ENCODE measurements at regions not wholly inside any gene's neighbourhood (a gene's known extent, or its start where the extent isn't known, plus 50 kb on each side); places are given as distances from the start of the nearest gene placed in this dataset.

- intact Hi-C loops (cut with micrococcal nuclease) = no loop called here
- CTCF ChIA-PET = no interaction called here
- no peaks in the 10 kb centered on the region for H3K36me3 Mint-ChIP-seq
- H3K27me3 Mint-ChIP-seq = peaks cover 19% of the 10 kb centered on the region
- H3K4me3 Mint-ChIP-seq = no peak overlapping the region
- H3K27ac Mint-ChIP-seq = no peak overlapping the region
- no peaks in the 10 kb centered on the region for H3K9me3 Mint-ChIP-seq
- POLR2A ChIA-PET = no interaction called here
- no peak for DNase-seq
- H3K4me1 Mint-ChIP-seq (ENCODE audit: low read depth) = no peaks in the 10 kb centered on the region
Measured at GRCh38 chr1:62995173-62995572, 211.2 kb downstream of the ATG4C start.

- Mint-ChIP-seq H3K9me3 (no peaks in the 10 kb centered on the region), H3K27me3 (peaks cover 17% of the 10 kb centered on the region), H3K36me3 (no peaks in the 10 kb centered on the region), H3K27ac (no peak overlapping the region), H3K4me1 (ENCODE audit: low read depth) (no peaks in the 10 kb centered on the region), H3K4me3 (no peak overlapping the region)
- intact Hi-C loops (cut with micrococcal nuclease) = no loop called here
- CTCF ChIA-PET = no interaction called here
- DNase-seq = no peak
- POLR2A ChIA-PET = no interaction called here
Measured at GRCh38 chr1:62997884-62998283, 214.0 kb downstream of the ATG4C start.

- no peak overlapping the region for H3K4me3 Mint-ChIP-seq
- H3K27me3 Mint-ChIP-seq = peaks cover 10% of the 10 kb centered on the region
- no peaks in the 10 kb centered on the region for H3K4me1 Mint-ChIP-seq (ENCODE audit: low read depth)
- DNase-seq = no peak
- no peaks in the 10 kb centered on the region for H3K9me3 Mint-ChIP-seq
- H3K36me3 Mint-ChIP-seq = no peaks in the 10 kb centered on the region
- no peak overlapping the region for H3K27ac Mint-ChIP-seq
- intact Hi-C loops (cut with micrococcal nuclease) = no loop called here
- ChIA-PET POLR2A (no interaction called here), CTCF (no interaction called here)
Measured at GRCh38 chr1:62998845-62999649, 215.1 kb downstream of the ATG4C start.

GRCh38 chr1:63000508-63000907, 216.6 kb downstream of the ATG4C start:
- peaks cover 12% of the 10 kb centered on the region for H3K27me3 Mint-ChIP-seq
- H3K27ac Mint-ChIP-seq = no peak overlapping the region
- ChIA-PET CTCF (interaction anchor here (2.0 kb wide), 1 partner anchor 159 kb away, joined by 6 read pairs; no protein-coding TSS in a partner anchor), POLR2A (no interaction called here)
- no peak overlapping the region for H3K4me3 Mint-ChIP-seq
- H3K4me1 Mint-ChIP-seq (ENCODE audit: low read depth) = no peaks in the 10 kb centered on the region
- intact Hi-C loops (cut with micrococcal nuclease) = no loop called here
- no peak for DNase-seq
- H3K36me3 Mint-ChIP-seq = no peaks in the 10 kb centered on the region
- H3K9me3 Mint-ChIP-seq = no peaks in the 10 kb centered on the region

GRCh38 chr1:63004868-63005267, 220.9 kb downstream of the ATG4C start:
- Mint-ChIP-seq H3K36me3 (no peaks in the 10 kb centered on the region), H3K27ac (no peak overlapping the region), H3K9me3 (no peaks in the 10 kb centered on the region), H3K4me3 (no peak overlapping the region), H3K4me1 (ENCODE audit: low read depth) (no peaks in the 10 kb centered on the region), H3K27me3 (peaks cover 6% of the 10 kb centered on the region)
- POLR2A ChIA-PET = no interaction called here
- CTCF ChIA-PET = no interaction called here
- DNase-seq = no peak
- intact Hi-C loops (cut with micrococcal nuclease) = no loop called here

- Mint-ChIP-seq H3K27me3 (peaks cover 6% of the 10 kb centered on the region), H3K27ac (no peak overlapping the region), H3K36me3 (no peaks in the 10 kb centered on the region), H3K4me3 (no peak overlapping the region), H3K9me3 (no peaks in the 10 kb centered on the region), H3K4me1 (ENCODE audit: low read depth) (no peaks in the 10 kb centered on the region)
- ChIA-PET CTCF (no interaction called here), POLR2A (no interaction called here)
- intact Hi-C loops (cut with micrococcal nuclease) = no loop called here
- DNase-seq = no peak
Measured at GRCh38 chr1:63005812-63006211, 221.9 kb downstream of the ATG4C start.

GRCh38 chr1:63009421-63009820, 225.5 kb downstream of the ATG4C start:
- no peak for DNase-seq
- H3K4me1 Mint-ChIP-seq (ENCODE audit: low read depth) = no peaks in the 10 kb centered on the region
- peaks cover 2% of the 10 kb centered on the region for H3K9me3 Mint-ChIP-seq
- peaks cover 2% of the 10 kb centered on the region for H3K27me3 Mint-ChIP-seq
- intact Hi-C loops (cut with micrococcal nuclease) = no loop called here
- ChIA-PET POLR2A (no interaction called here), CTCF (no interaction called here)
- no peak overlapping the region for H3K4me3 Mint-ChIP-seq
- H3K27ac Mint-ChIP-seq = no peak overlapping the region
- no peaks in the 10 kb centered on the region for H3K36me3 Mint-ChIP-seq

- no peak for DNase-seq
- CTCF ChIA-PET = no interaction called here
- peaks cover 3% of the 10 kb centered on the region for H3K9me3 Mint-ChIP-seq
- no peak overlapping the region for H3K4me3 Mint-ChIP-seq
- no peaks in the 10 kb centered on the region for H3K27me3 Mint-ChIP-seq
- H3K36me3 Mint-ChIP-seq = no peaks in the 10 kb centered on the region
- no peaks in the 10 kb centered on the region for H3K4me1 Mint-ChIP-seq (ENCODE audit: low read depth)
- no peak overlapping the region for H3K27ac Mint-ChIP-seq
- intact Hi-C loops (cut with micrococcal nuclease) = no loop called here
- POLR2A ChIA-PET = no interaction called here
Measured at GRCh38 chr1:63010913-63011660, 227.2 kb downstream of the ATG4C start.

- H3K4me1 Mint-ChIP-seq (ENCODE audit: low read depth) = no peaks in the 10 kb centered on the region
- ChIA-PET POLR2A (no interaction called here), CTCF (no interaction called here)
- no peaks in the 10 kb centered on the region for H3K27me3 Mint-ChIP-seq
- H3K36me3 Mint-ChIP-seq = no peaks in the 10 kb centered on the region
- H3K9me3 Mint-ChIP-seq = peaks cover 3% of the 10 kb centered on the region
- no peak for DNase-seq
- H3K4me3 Mint-ChIP-seq = no peak overlapping the region
- intact Hi-C loops (cut with micrococcal nuclease) = no loop called here
- no peak overlapping the region for H3K27ac Mint-ChIP-seq
Measured at GRCh38 chr1:63012339-63012738, 228.4 kb downstream of the ATG4C start.

- no peak for DNase-seq
- ChIA-PET POLR2A (no interaction called here), CTCF (no interaction called here)
- no peaks in the 10 kb centered on the region for H3K36me3 Mint-ChIP-seq
- H3K9me3 Mint-ChIP-seq = peaks cover 3% of the 10 kb centered on the region
- H3K27me3 Mint-ChIP-seq = peaks cover 3% of the 10 kb centered on the region
- no peaks in the 10 kb centered on the region for H3K4me1 Mint-ChIP-seq (ENCODE audit: low read depth)
- H3K4me3 Mint-ChIP-seq = no peak overlapping the region
- intact Hi-C loops (cut with micrococcal nuclease) = no loop called here
- no peak overlapping the region for H3K27ac Mint-ChIP-seq
Measured at GRCh38 chr1:63014267-63014666, 230.3 kb downstream of the ATG4C start.

- H3K36me3 Mint-ChIP-seq = no peaks in the 10 kb centered on the region
- intact Hi-C loops (cut with micrococcal nuclease) = no loop called here
- H3K27me3 Mint-ChIP-seq = peaks cover 3% of the 10 kb centered on the region
- ChIA-PET CTCF (no interaction called here), POLR2A (no interaction called here)
- H3K4me3 Mint-ChIP-seq = no peak overlapping the region
- no peaks in the 10 kb centered on the region for H3K9me3 Mint-ChIP-seq
- no peak overlapping the region for H3K27ac Mint-ChIP-seq
- DNase-seq = no peak
- no peaks in the 10 kb centered on the region for H3K4me1 Mint-ChIP-seq (ENCODE audit: low read depth)
Measured at GRCh38 chr1:63022319-63022718, 238.4 kb downstream of the ATG4C start.

- H3K27me3 Mint-ChIP-seq = peaks cover 3% of the 10 kb centered on the region
- ChIA-PET CTCF (no interaction called here), POLR2A (no interaction called here)
- DNase-seq = no peak
- H3K9me3 Mint-ChIP-seq = no peaks in the 10 kb centered on the region
- intact Hi-C loops (cut with micrococcal nuclease) = no loop called here
- no peak overlapping the region for H3K27ac Mint-ChIP-seq
- no peak overlapping the region for H3K4me3 Mint-ChIP-seq
- H3K36me3 Mint-ChIP-seq = no peaks in the 10 kb centered on the region
- no peaks in the 10 kb centered on the region for H3K4me1 Mint-ChIP-seq (ENCODE audit: low read depth)
Measured at GRCh38 chr1:63023171-63023570, 239.2 kb downstream of the ATG4C start.

- DNase-seq = no peak
- no peaks in the 10 kb centered on the region for H3K36me3 Mint-ChIP-seq
- no peaks in the 10 kb centered on the region for H3K4me1 Mint-ChIP-seq (ENCODE audit: low read depth)
- CTCF ChIA-PET = no interaction called here
- H3K27ac Mint-ChIP-seq = no peak overlapping the region
- no peaks in the 10 kb centered on the region for H3K9me3 Mint-ChIP-seq
- intact Hi-C loops (cut with micrococcal nuclease) = no loop called here
- peaks cover 2% of the 10 kb centered on the region for H3K27me3 Mint-ChIP-seq
- no peak overlapping the region for H3K4me3 Mint-ChIP-seq
- POLR2A ChIA-PET = no interaction called here
Measured at GRCh38 chr1:63023637-63024036, 239.7 kb downstream of the ATG4C start.

Measured in activated CD4-positive, alpha-beta memory T cell treated with anti-CD3 and anti-CD28 coated beads for 36 hours (primary cell).